GM21515 (cell line): ENCODE measurements at regions not wholly inside any gene's neighbourhood (a gene's known extent, or its start where the extent isn't known, plus 50 kb on each side); places are given as distances from the start of the nearest gene placed in this dataset.
A peak's percentile ranks its signal among the peaks of the same experiment; 100 is the strongest.

Experiments used
- ATAC-seq: cut with Tn5 transposase; IDR thresholded peaks from one replicate; pipeline ENCODE4 v1.9.1; 2021; ENCODE audit not compliant: unreplicated experiment

GRCh38 chr11:130765951-130766649, 150.2 kb downstream of the SNX19 start:
- ATAC-seq = peak; percentile 78

- ATAC-seq = peak; percentile 17
Observed at GRCh38 chr11:130766650-130767565, 149.4 kb downstream of the SNX19 start.

GRCh38 chr11:130769782-130770535, 146.3 kb downstream of the SNX19 start:
- ATAC-seq = no peak

GRCh38 chr11:130771708-130772107, 144.6 kb downstream of the SNX19 start:
- no peak for ATAC-seq

- ATAC-seq = no peak
Observed at GRCh38 chr11:130772266-130773227, 143.7 kb downstream of the SNX19 start.

- no peak for ATAC-seq
Observed at GRCh38 chr11:130773244-130773820, 142.9 kb downstream of the SNX19 start.

GRCh38 chr11:130774703-130775102, 141.6 kb downstream of the SNX19 start:
- ATAC-seq = no peak

- no peak for ATAC-seq
Observed at GRCh38 chr11:130775306-130776060, 140.8 kb downstream of the SNX19 start.

GRCh38 chr11:130776061-130776419, 140.2 kb downstream of the SNX19 start:
- no peak for ATAC-seq

GRCh38 chr11:130778026-130778425, 138.3 kb downstream of the SNX19 start:
- ATAC-seq = no peak

- no peak for ATAC-seq
Observed at GRCh38 chr11:130778705-130779104, 137.6 kb downstream of the SNX19 start.

GRCh38 chr11:130779267-130779666, 137.0 kb downstream of the SNX19 start:
- ATAC-seq = no peak

- no peak for ATAC-seq
Observed at GRCh38 chr11:130779943-130780342, 136.3 kb downstream of the SNX19 start.

- no peak for ATAC-seq
Observed at GRCh38 chr11:130780437-130780836, 135.8 kb downstream of the SNX19 start.

- no peak for ATAC-seq
Observed at GRCh38 chr11:130781931-130782330, 134.3 kb downstream of the SNX19 start.

- no peak for ATAC-seq
Observed at GRCh38 chr11:130782361-130783222, 133.7 kb downstream of the SNX19 start.

GRCh38 chr11:130783323-130783722, 133.0 kb downstream of the SNX19 start:
- no peak for ATAC-seq

GRCh38 chr11:130785380-130786116, 130.7 kb downstream of the SNX19 start:
- no peak for ATAC-seq
